CD14-positive monocyte (primary cell): ENCODE measurements at regions not wholly inside any gene's neighbourhood (a gene's known extent, or its start where the extent isn't known, plus 50 kb on each side); places are given as distances from the start of the nearest gene placed in this dataset.
A peak's percentile ranks its signal among the peaks of the same experiment; 100 is the strongest.

ENCODE experiments used
- DNase-seq, 3 donors: peaks; one replicate each; pipeline ENCODE4 v3.0.0-alpha.2; 2011 to 2022
- H2AFZ ChIP-seq: 2 replicates; pipeline ENCODE4 v1.6.0; 2012; ENCODE audit warnings: mild to moderate bottlenecking, low read depth, low read length, inconsistent platforms; ENCODE audit not compliant: insufficient read depth, poor library complexity, severe bottlenecking
- H3K27ac ChIP-seq, 2 donors: 1 replicate in 1 of 2; 2 replicates in 1 of 2; pipeline ENCODE4 v1.5.1; 2012 to 2013; ENCODE audit warnings: low read length in 2 of 2, control low read depth in 1 of 2, inconsistent platforms in 1 of 2, low read depth in 1 of 2, mild to moderate bottlenecking in 1 of 2
- H3K27me3 ChIP-seq, 2 donors: one replicate each; pipeline versions ENCODE4 v1.6.0 to v1.6.1; 2011 to 2013; ENCODE audit warnings: low read length in 2 of 2; ENCODE audit not compliant: control insufficient read depth in 2 of 2, insufficient read depth in 2 of 2
- H3K36me3 ChIP-seq, 2 donors: replicated peaks in 1 of 2; 1 replicate in 1 of 2; 2 replicates in 1 of 2; pipeline versions ENCODE4 v1.5.1 to v1.6.1; 2012 to 2013; ENCODE audit warnings: low read length in 2 of 2, control low read depth in 1 of 2, inconsistent platforms in 1 of 2, mild to moderate bottlenecking in 1 of 2; ENCODE audit not compliant: insufficient read depth in 2 of 2, control insufficient read depth in 1 of 2
- H3K4me1 ChIP-seq, 2 donors: 1 replicate in 1 of 2; 2 replicates in 1 of 2; pipeline versions ENCODE4 v1.5.1 to v1.6.1; 2012 to 2013; ENCODE audit warnings: low read length in 2 of 2, control low read depth in 1 of 2, inconsistent platforms in 1 of 2, mild to moderate bottlenecking in 1 of 2, moderate library complexity in 1 of 2; ENCODE audit not compliant: insufficient read depth in 2 of 2, control insufficient read depth in 1 of 2
- H3K4me2 ChIP-seq: replicated peaks from 2 replicates; pipeline ENCODE3; 2012; ENCODE audit warnings: low read length, moderate library complexity, mild to moderate bottlenecking; ENCODE audit not compliant: poor library complexity, severe bottlenecking; ENCODE audit errors: extremely low read depth
- H3K4me3 ChIP-seq, 3 experiments: fragments of 200-600 bp in 1 of 3; sonication (generic) in 1 of 3; replicated peaks in 1 of 3; 1 replicate in 2 of 3; 2 replicates in 1 of 3; pipeline ENCODE4 v1.5.1; 2011 to 2013; ENCODE audit warnings: low read length in 3 of 3, mild to moderate bottlenecking in 3 of 3, control low read depth in 2 of 3, low read depth in 2 of 3, inconsistent platforms in 1 of 3, moderate library complexity in 1 of 3
- H3K79me2 ChIP-seq: 2 replicates; pipeline ENCODE4 v1.6.0; 2012; ENCODE audit warnings: mild to moderate bottlenecking, control low read depth, inconsistent platforms, low read length, moderate library complexity; ENCODE audit not compliant: insufficient read depth
- H3K9ac ChIP-seq: 2 replicates; pipeline ENCODE4 v1.6.0; 2017; ENCODE audit warnings: low read length, mild to moderate bottlenecking; ENCODE audit not compliant: insufficient read depth, poor library complexity, severe bottlenecking
- H3K9me3 ChIP-seq, 2 donors: replicated peaks in 1 of 2; 1 replicate in 1 of 2; 2 replicates in 1 of 2; pipeline versions ENCODE4 v1.5.1 to v1.6.1; 2012 to 2013; ENCODE audit warnings: low read length in 2 of 2, control low read depth in 1 of 2; ENCODE audit not compliant: control insufficient read depth in 1 of 2, insufficient read depth in 1 of 2
- H4K20me1 ChIP-seq: 2 replicates; pipeline ENCODE4 v1.6.0; 2012; ENCODE audit warnings: mild to moderate bottlenecking, low read length, control low read depth, moderate library complexity; ENCODE audit not compliant: insufficient read depth
- H3K27ac Mint-ChIP-seq, 7 donors: one replicate each; pipeline ENCODE4 v1.8.0; 2020; ENCODE audit warnings: mild to moderate bottlenecking in 7 of 7, mixed read lengths in 7 of 7, moderate library complexity in 6 of 7, inconsistent platforms in 2 of 7
- H3K27me3 Mint-ChIP-seq, 3 donors: one replicate each; pipeline ENCODE4 v1.8.0; 2021 to 2022; ENCODE audit warnings: low read depth in 3 of 3, mild to moderate bottlenecking in 3 of 3, mixed read lengths in 3 of 3, moderate library complexity in 3 of 3, inconsistent platforms in 1 of 3
- H3K36me3 Mint-ChIP-seq, 2 donors: one replicate each; pipeline ENCODE4 v1.8.0; 2020; ENCODE audit warnings: mixed read lengths in 2 of 2, inconsistent platforms in 1 of 2, mild to moderate bottlenecking in 1 of 2
- H3K4me1 Mint-ChIP-seq: one replicate; pipeline ENCODE4 v1.8.0; 2020; ENCODE audit warnings: mild to moderate bottlenecking, mixed read lengths
- H3K4me3 Mint-ChIP-seq, 2 donors: one replicate each; pipeline ENCODE4 v1.8.0; 2020; ENCODE audit warnings: mild to moderate bottlenecking in 2 of 2, mixed read lengths in 2 of 2, moderate library complexity in 1 of 2
- H3K9me3 Mint-ChIP-seq, 7 donors: one replicate each; pipeline ENCODE4 v1.8.0; 2020 to 2022; ENCODE audit warnings: mixed read lengths in 7 of 7, mild to moderate bottlenecking in 6 of 7, moderate library complexity in 6 of 7, inconsistent platforms in 2 of 7
- WGBS: methylation state at CpG from one replicate; pipeline ENCODE4 v1.1.5; 2013; ENCODE audit warnings: missing lambda C conversion rate; ENCODE audit not compliant: insufficient coverage; 5-methylcytosine and 5-hydroxymethylcytosine counted together
- intact Hi-C, 2 donors: fragments of 100-400 bp; cut with micrococcal nuclease; formaldehyde crosslinking; loops; one replicate each; pipeline versions ENCODE4 v1.15.0 to v1.15.1; 2023
- TF ChIP-seq, protein P1 (sequence below): fragments of 200-600 bp; IDR thresholded peaks from one replicate; pipeline ENCODE4 v1.8.0; 2022; ENCODE audit warnings: antibody characterized with exemption, mild to moderate bottlenecking

DNA sequence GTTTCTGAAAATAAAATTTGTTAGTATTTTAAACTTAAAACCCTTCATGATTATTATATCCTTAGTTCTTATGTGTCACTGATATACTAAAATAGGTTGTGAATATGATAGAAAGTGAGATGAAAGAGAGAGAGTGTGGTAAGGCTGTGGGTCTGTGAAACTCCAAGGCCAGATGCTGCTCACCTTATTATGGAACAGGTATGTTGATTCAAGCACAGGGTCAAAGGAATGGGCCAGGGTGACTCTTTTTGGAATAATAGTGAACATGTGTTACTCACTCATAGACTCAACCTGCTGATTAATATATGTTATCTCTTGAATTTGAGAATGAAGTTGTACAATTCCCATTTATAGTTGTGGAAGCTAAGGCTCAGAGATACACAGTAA lies 70.7 kb upstream of the FN1 start:
- H3K4me1 ChIP-seq, result peaks cover 42 to 48% of the 10 kb centered on the region in 2 donors
- no peak overlapping the region for H3K9ac ChIP-seq
- H4K20me1 ChIP-seq, result no peaks in the 10 kb centered on the region
- no peak overlapping the region for H3K4me2 ChIP-seq
- no peaks in the 10 kb centered on the region for H3K79me2 ChIP-seq
- H3K9me3 ChIP-seq, result no peaks in the 10 kb centered on the region
- no peaks in the 10 kb centered on the region for H3K27me3 ChIP-seq
- Mint-ChIP-seq H3K4me1 (peaks cover 37% of the 10 kb centered on the region), H3K27ac (peak overlapping the region in 2 of 7 donors; percentile 58 to 83), H3K36me3 (no peaks in the 10 kb centered on the region), H3K9me3 (peaks cover 0 to 2% (median 0%) of the 10 kb centered on the region in 7 donors), H3K27me3 (no peaks in the 10 kb centered on the region), H3K4me3 (no peak overlapping the region)
- no peak overlapping the region for H2AFZ ChIP-seq
- intact Hi-C loops, result no loop called here
- no peak overlapping the region for H3K27ac ChIP-seq
- H3K36me3 ChIP-seq, result no peaks in the 10 kb centered on the region
- TF ChIP-seq, protein P1, sequence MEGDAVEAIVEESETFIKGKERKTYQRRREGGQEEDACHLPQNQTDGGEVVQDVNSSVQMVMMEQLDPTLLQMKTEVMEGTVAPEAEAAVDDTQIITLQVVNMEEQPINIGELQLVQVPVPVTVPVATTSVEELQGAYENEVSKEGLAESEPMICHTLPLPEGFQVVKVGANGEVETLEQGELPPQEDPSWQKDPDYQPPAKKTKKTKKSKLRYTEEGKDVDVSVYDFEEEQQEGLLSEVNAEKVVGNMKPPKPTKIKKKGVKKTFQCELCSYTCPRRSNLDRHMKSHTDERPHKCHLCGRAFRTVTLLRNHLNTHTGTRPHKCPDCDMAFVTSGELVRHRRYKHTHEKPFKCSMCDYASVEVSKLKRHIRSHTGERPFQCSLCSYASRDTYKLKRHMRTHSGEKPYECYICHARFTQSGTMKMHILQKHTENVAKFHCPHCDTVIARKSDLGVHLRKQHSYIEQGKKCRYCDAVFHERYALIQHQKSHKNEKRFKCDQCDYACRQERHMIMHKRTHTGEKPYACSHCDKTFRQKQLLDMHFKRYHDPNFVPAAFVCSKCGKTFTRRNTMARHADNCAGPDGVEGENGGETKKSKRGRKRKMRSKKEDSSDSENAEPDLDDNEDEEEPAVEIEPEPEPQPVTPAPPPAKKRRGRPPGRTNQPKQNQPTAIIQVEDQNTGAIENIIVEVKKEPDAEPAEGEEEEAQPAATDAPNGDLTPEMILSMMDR, result no peak
- DNase-seq, result no peak
- H3K4me3 ChIP-seq, result no peak overlapping the region

- Histone ChIP-seq H3K27me3 (no peaks in the 10 kb centered on the region), H3K4me3 (peak overlapping the region in 1 of 3 experiments; percentile 15), H2AFZ (peak overlapping the region; percentile 23), H3K4me1 (peaks cover 42 to 48% of the 10 kb centered on the region in 2 donors), H3K27ac (peak overlapping the region in 1 of 2 donors; percentile 6), H3K79me2 (no peaks in the 10 kb centered on the region), H3K9ac (no peak overlapping the region), H3K4me2 (peak overlapping the region; percentile 32), H4K20me1 (no peaks in the 10 kb centered on the region), H3K36me3 (no peaks in the 10 kb centered on the region), H3K9me3 (no peaks in the 10 kb centered on the region)
- Mint-ChIP-seq H3K27me3 (peaks cover 0 to 2% (median 0%) of the 10 kb centered on the region in 3 donors), H3K4me3 (peak overlapping the region in 1 of 2 donors; percentile 31), H3K9me3 (peaks cover 0 to 2% (median 0%) of the 10 kb centered on the region in 7 donors), H3K36me3 (no peaks in the 10 kb centered on the region), H3K27ac (peak overlapping the region; percentile 12 to 92 (median 83)), H3K4me1 (peaks cover 37% of the 10 kb centered on the region)
- WGBS, result 20% methylated on average over 2 of the region's 4 CpGs
- DNase-seq, result peak in 2 of 3 donors; percentile 37 to 52
- TF ChIP-seq, protein P1, result no peak
- intact Hi-C loops, result no loop called here
Observed at GRCh38 chr2:215505044-215505786, 69.3 kb upstream of the FN1 start.
